ENCODE measurements at regions not wholly inside any gene's neighbourhood (a gene's known extent, or its start where the extent isn't known, plus 50 kb on each side); places are given as distances from the start of the nearest gene placed in this dataset.

GRCh38 chr1:209196140-209196539 is 387.4 kb upstream of the CAMK1G start:
- TF ChIP-seq BHLHE40 (IDR thresholded peaks at IDR 0.05; ENCODE audit: borderline replicate concordance) (no peak), ZNF384 (IDR thresholded peaks at IDR 0.05) (no peak), ELF4 (IDR thresholded peaks at IDR 0.05) (no peak), SUZ12 (IDR thresholded peaks at IDR 0.05) (no peak), TARDBP (IDR thresholded peaks at IDR 0.05) (no peak), FOXA1 (IDR thresholded peaks at IDR 0.05) (no peak), CTBP1 (IDR thresholded peaks at IDR 0.05; ENCODE audit: borderline replicate concordance) (no peak), SP1 (IDR thresholded peaks at IDR 0.05) (no peak), FOXK2 (IDR thresholded peaks at IDR 0.05) (no peak), FOXM1 (IDR thresholded peaks at IDR 0.05; ENCODE audit: borderline replicate concordance) (no peak), HDGF (IDR thresholded peaks at IDR 0.05; ENCODE audit: borderline replicate concordance) (no peak)
